ENCODE measurements at regions not wholly inside any gene's neighbourhood (a gene's known extent, or its start where the extent isn't known, plus 50 kb on each side); places are given as distances from the start of the nearest gene placed in this dataset.

- peaks cover 11 to 31% (median 15%) of the 10 kb centered on the region in 4 donors for H3K9me3 ChIP-seq (ENCODE audit: control insufficient read depth in 4 of 4, low read length in 3 of 4)
- no peaks in the 10 kb centered on the region for H3K36me3 ChIP-seq (ENCODE audit: control insufficient read depth in 4 of 4, insufficient read depth in 3 of 4, low read depth in 1 of 4, low read length in 3 of 4)
- H3K4me3 ChIP-seq (ENCODE audit: low read depth in 1 of 3, low read length in 3 of 3) = no peak overlapping the region
- no peaks in the 10 kb centered on the region for H3K27me3 ChIP-seq (ENCODE audit: control insufficient read depth in 4 of 4, insufficient read depth in 4 of 4, low read length in 3 of 4)
- no peak for DNase-seq (ENCODE audit: low spot score)
- no peaks in the 10 kb centered on the region for H3K4me1 ChIP-seq (ENCODE audit: control insufficient read depth in 4 of 4, insufficient read depth in 4 of 4, low read length in 3 of 4)
- no peak overlapping the region for H3K9ac ChIP-seq (ENCODE audit: low read depth in 1 of 2, low read length in 2 of 2)
- TF ChIP-seq YY1 (IDR thresholded peaks at IDR 0.05) (no peak), JUND (IDR thresholded peaks at IDR 0.05) (no peak), GABPA (IDR thresholded peaks at IDR 0.05 in 1 of 2, conservative IDR thresholded peaks at IDR 0.05 in 1 of 2) (no peak), ATF3 (IDR thresholded peaks at IDR 0.05) (no peak), HNF4G (IDR thresholded peaks at IDR 0.05) (no peak), ZBTB33 (IDR thresholded peaks at IDR 0.05) (no peak), FOXA1 (IDR thresholded peaks at IDR 0.05) (no peak), SP1 (IDR thresholded peaks at IDR 0.05) (no peak), TAF1 (conservative IDR thresholded peaks at IDR 0.05) (no peak), REST (IDR thresholded peaks at IDR 0.05) (no peak), HNF4A (conservative IDR thresholded peaks at IDR 0.05) (no peak), RAD21 (IDR thresholded peaks at IDR 0.05) (no peak), CTCF (IDR thresholded peaks at IDR 0.05; ENCODE audit: low read depth, low read length, missing input control) (no peak), FOXA2 (IDR thresholded peaks at IDR 0.05) (no peak), RXRA (IDR thresholded peaks at IDR 0.05) (no peak), EGR1 (IDR thresholded peaks at IDR 0.05; ENCODE audit: low read depth in 2 of 2) (no peak), NR2F2 (IDR thresholded peaks at IDR 0.05) (no peak), MAX (IDR thresholded peaks at IDR 0.05) (no peak)
- no peak overlapping the region for H3K27ac ChIP-seq (ENCODE audit: low read depth in 1 of 2, low read length in 2 of 2)
These were observed 327.9 kb downstream of the EN1 start for GRCh38 chr2:118519511-118519910.

All from liver (tissue), 7 donors.